Sigmoid colon (tissue), 6 donors: ENCODE measurements at regions not wholly inside any gene's neighbourhood (a gene's known extent, or its start where the extent isn't known, plus 50 kb on each side); places are given as distances from the start of the nearest gene placed in this dataset.

Experiments
- DNase-seq: peaks from one replicate; pipeline ENCODE4 v3.0.0-alpha.2; 2019
- H3K27ac ChIP-seq, 4 donors: fragments of 200-600 bp; sonication (generic); one replicate each; pipeline ENCODE4 v1.5.1; 2016 to 2019; ENCODE audit warnings: mild to moderate bottlenecking in 1 of 4
- H3K27me3 ChIP-seq, 3 donors: fragments of 200-600 bp; sonication (generic); one replicate each; pipeline ENCODE4 v1.5.1; 2019; ENCODE audit warnings: mild to moderate bottlenecking in 1 of 3
- H3K36me3 ChIP-seq, 4 donors: fragments of 200-600 bp; sonication (generic); one replicate each; pipeline ENCODE4 v1.5.1; 2016 to 2019
- H3K4me1 ChIP-seq, 4 donors: fragments of 200-600 bp; sonication (generic); one replicate each; pipeline ENCODE4 v1.5.1; 2017 to 2019
- H3K4me3 ChIP-seq, 4 donors: fragments of 200-600 bp; sonication (generic); one replicate each; pipeline ENCODE4 v1.5.1; 2017 to 2019; ENCODE audit warnings: mild to moderate bottlenecking in 2 of 4, moderate library complexity in 1 of 4
- H3K9me3 ChIP-seq, 4 donors: fragments of 200-600 bp in 3 of 4; sonication (generic) in 3 of 4; one replicate each; pipeline versions ENCODE4 v1.5.1 to v1.6.1; 2013 to 2019
- CTCF ChIP-seq, 4 experiments: fragments of 450-650 bp in 3 of 4; fragments of 200-600 bp in 1 of 4; IDR thresholded peaks; one replicate each; pipeline ENCODE4 v1.5.1; 2016 to 2019; ENCODE audit warnings: antibody characterized with exemption in 4 of 4, mild to moderate bottlenecking in 3 of 4, moderate library complexity in 2 of 4
- EP300 ChIP-seq, 4 donors: sonication (generic); formaldehyde crosslinking; IDR thresholded peaks; one replicate each; pipeline ENCODE4 v1.6.1; 2017; ENCODE audit warnings: antibody characterized with exemption in 4 of 4
- POLR2A ChIP-seq, 2 donors: fragments of 450-650 bp; IDR thresholded peaks; one replicate each; pipeline ENCODE4 v1.6.1; 2016; ENCODE audit warnings: antibody characterized with exemption in 2 of 2, mild to moderate bottlenecking in 2 of 2, moderate library complexity in 2 of 2
- POLR2AphosphoS5 ChIP-seq, 4 donors: sonication (generic); formaldehyde crosslinking; IDR thresholded peaks; one replicate each; pipeline ENCODE4 v1.6.1; 2017; ENCODE audit warnings: antibody characterized with exemption in 4 of 4
- WGBS, 2 donors: extraction: QIAGEN DNeasy Blood & Tissue Kit; methylation state at CpG; one replicate each; pipeline ENCODE4 v1.1.7; 2013; 5-methylcytosine and 5-hydroxymethylcytosine counted together
- intact Hi-C: fragments of 100-400 bp; cut with DNase I; formaldehyde crosslinking; loops from one replicate; pipeline ENCODE4 v1.15.1; 2023
- donor health status: healthy with polysubstance abuse.
- donor health status: healthy.

GRCh38 chr3:193932576-193932975 is 203.4 kb upstream of the HES1 start:
- H3K36me3 ChIP-seq, result no peaks in the 10 kb centered on the region
- no peaks in the 10 kb centered on the region for H3K9me3 ChIP-seq
- no peak overlapping the region for H3K4me3 ChIP-seq
- intact Hi-C loops, result no loop called here
- no peak for TF ChIP-seq POLR2AphosphoS5 (IDR thresholded peaks at IDR 0.05)
- no peak for TF ChIP-seq CTCF (IDR thresholded peaks at IDR 0.05)
- no peak for TF ChIP-seq POLR2A (IDR thresholded peaks at IDR 0.05)
- TF ChIP-seq EP300 (IDR thresholded peaks at IDR 0.05), result no peak
- H3K4me1 ChIP-seq, result no peaks in the 10 kb centered on the region
- no peak for DNase-seq
- H3K27me3 ChIP-seq, result no peaks in the 10 kb centered on the region
- H3K27ac ChIP-seq, result no peak overlapping the region
- 83 to 86% methylated on average over 4 of the region's 4 CpGs for whole genome bisulfite sequencing, 2 donors

GRCh38 chr3:193933451-193933850 is 202.5 kb upstream of the HES1 start:
- TF ChIP-seq POLR2A (IDR thresholded peaks at IDR 0.05), result no peak
- TF ChIP-seq CTCF (IDR thresholded peaks at IDR 0.05), result no peak
- TF ChIP-seq EP300 (IDR thresholded peaks at IDR 0.05), result no peak
- no peak for TF ChIP-seq POLR2AphosphoS5 (IDR thresholded peaks at IDR 0.05)
- Histone ChIP-seq H3K9me3 (no peaks in the 10 kb centered on the region), H3K27me3 (no peaks in the 10 kb centered on the region), H3K36me3 (no peaks in the 10 kb centered on the region), H3K4me3 (no peak overlapping the region), H3K27ac (no peak overlapping the region), H3K4me1 (no peaks in the 10 kb centered on the region)
- DNase-seq, result no peak
- 93 to 97% methylated on average over 1 of the region's 1 CpG for WGBS, 2 donors
- intact Hi-C loops, result no loop called here

- intact Hi-C loops, result no loop called here
- 89 to 97% methylated on average over 1 of the region's 1 CpG for WGBS, 2 donors
- DNase-seq, result no peak
- H3K4me3 ChIP-seq, result no peak overlapping the region
- TF ChIP-seq CTCF (IDR thresholded peaks at IDR 0.05) (no peak), POLR2A (IDR thresholded peaks at IDR 0.05) (no peak), POLR2AphosphoS5 (IDR thresholded peaks at IDR 0.05) (no peak), EP300 (IDR thresholded peaks at IDR 0.05) (no peak)
- no peaks in the 10 kb centered on the region for H3K4me1 ChIP-seq
- H3K9me3 ChIP-seq, result no peaks in the 10 kb centered on the region
- H3K36me3 ChIP-seq, result no peaks in the 10 kb centered on the region
- H3K27ac ChIP-seq, result no peak overlapping the region
- no peaks in the 10 kb centered on the region for H3K27me3 ChIP-seq
Observed at GRCh38 chr3:193935916-193936315, 200.0 kb upstream of the HES1 start.

- TF ChIP-seq POLR2AphosphoS5 (IDR thresholded peaks at IDR 0.05) (no peak), CTCF (IDR thresholded peaks at IDR 0.05) (no peak), POLR2A (IDR thresholded peaks at IDR 0.05) (no peak), EP300 (IDR thresholded peaks at IDR 0.05) (no peak)
- WGBS, 2 donors, result 51 to 83% methylated on average over 6 of the region's 6 CpGs
- Histone ChIP-seq H3K4me1 (no peaks in the 10 kb centered on the region), H3K36me3 (no peaks in the 10 kb centered on the region), H3K27ac (no peak overlapping the region), H3K4me3 (no peak overlapping the region), H3K9me3 (no peaks in the 10 kb centered on the region), H3K27me3 (no peaks in the 10 kb centered on the region)
- intact Hi-C loops, result no loop called here
- no peak for DNase-seq
Observed at GRCh38 chr3:193938613-193939012, 197.3 kb upstream of the HES1 start.

GRCh38 chr3:193939527-193939926 is 196.4 kb upstream of the HES1 start:
- intact Hi-C loops, result no loop called here

More at GRCh38 chr3:193939527-193939926, 196.4 kb upstream of the HES1 start:
- TF ChIP-seq CTCF (IDR thresholded peaks at IDR 0.05) (no peak), POLR2A (IDR thresholded peaks at IDR 0.05) (no peak), POLR2AphosphoS5 (IDR thresholded peaks at IDR 0.05) (no peak), EP300 (IDR thresholded peaks at IDR 0.05) (no peak)
- DNase-seq, result no peak
- no peaks in the 10 kb centered on the region for H3K4me1 ChIP-seq
- no peak overlapping the region for H3K27ac ChIP-seq
- no peaks in the 10 kb centered on the region for H3K9me3 ChIP-seq
- no peaks in the 10 kb centered on the region for H3K36me3 ChIP-seq
- H3K4me3 ChIP-seq, result no peak overlapping the region
- WGBS, 2 donors, result 91 to 96% methylated on average over 4 of the region's 4 CpGs
- H3K27me3 ChIP-seq, result no peaks in the 10 kb centered on the region
